Common myeloid progenitor, CD34-positive (primary cell): ENCODE measurements at regions not wholly inside any gene's neighbourhood (a gene's known extent, or its start where the extent isn't known, plus 50 kb on each side); places are given as distances from the start of the nearest gene placed in this dataset.

ENCODE experiments used
- CTCF ChIA-PET: fragments of 350-600 bp; sonication (Branson Sonifier 250); formaldehyde crosslinking; loops from one replicate; lab custom pipeline; 2021; ENCODE audit warnings: antibody characterized with exemption; lab: Charles Lee
- POLR2A ChIA-PET: fragments of 350-600 bp; sonication (Branson Sonifier 250); formaldehyde crosslinking; loops from one replicate; lab custom pipeline; 2021; ENCODE audit warnings: antibody characterized with exemption; lab: Charles Lee
- DNase-seq, 3 donors: peaks; one replicate each; pipeline versions ENCODE4 v3.0.0 to v3.0.0-alpha.2; 2013
- H3K27ac ChIP-seq, 2 experiments: 1 replicate in 1 of 2; 2 replicates in 1 of 2; pipeline ENCODE4 v1.7.0; 2013; ENCODE audit warnings: inconsistent platforms in 2 of 2, low read length in 2 of 2, mild to moderate bottlenecking in 2 of 2, low read depth in 1 of 2, moderate library complexity in 1 of 2; ENCODE audit not compliant: severe bottlenecking in 2 of 2, insufficient read depth in 1 of 2, poor library complexity in 1 of 2
- H3K27me3 ChIP-seq, 5 experiments: replicated peaks in 2 of 5; 1 replicate in 3 of 5; 2 replicates in 2 of 5; pipeline versions ENCODE4 v1.6.1 to v1.7.0; 2013; ENCODE audit warnings: low read length in 4 of 5, mild to moderate bottlenecking in 2 of 5, moderate library complexity in 2 of 5, inconsistent platforms in 1 of 5; ENCODE audit not compliant: insufficient read depth in 5 of 5, control insufficient read depth in 4 of 5
- H3K36me3 ChIP-seq, 4 experiments: 1 replicate in 2 of 4; 2 replicates in 2 of 4; pipeline versions ENCODE4 v1.6.1 to v1.7.0; 2013; ENCODE audit warnings: low read length in 3 of 4, control low read depth in 1 of 4, mild to moderate bottlenecking in 1 of 4; ENCODE audit not compliant: control insufficient read depth in 4 of 4, insufficient read depth in 4 of 4
- H3K4me1 ChIP-seq, 4 experiments: 1 replicate in 3 of 4; 2 replicates in 1 of 4; pipeline versions ENCODE4 v1.6.1 to v1.7.1; 2013; ENCODE audit warnings: low read length in 3 of 4, mild to moderate bottlenecking in 3 of 4, control low read depth in 1 of 4, inconsistent platforms in 1 of 4, moderate library complexity in 1 of 4; ENCODE audit not compliant: control insufficient read depth in 4 of 4, insufficient read depth in 4 of 4; ENCODE audit errors: control extremely low read depth in 1 of 4
- H3K4me3 ChIP-seq, 7 experiments: 1 replicate in 4 of 7; 2 replicates in 3 of 7; pipeline versions ENCODE4 v1.5.1 to v1.7.0; 2013; ENCODE audit warnings: mild to moderate bottlenecking in 7 of 7, low read length in 6 of 7, moderate library complexity in 6 of 7, inconsistent platforms in 2 of 7, low read depth in 2 of 7, control low read depth in 1 of 7; ENCODE audit not compliant: insufficient read depth in 4 of 7, control insufficient read depth in 1 of 7; ENCODE audit errors: extremely low read depth in 1 of 7
- H3K9me3 ChIP-seq, 5 experiments: 1 replicate in 4 of 5; 2 replicates in 1 of 5; pipeline versions ENCODE4 v1.6.1 to v1.7.1; 2013; ENCODE audit warnings: low read length in 4 of 5, mild to moderate bottlenecking in 2 of 5, inconsistent platforms in 1 of 5, low read depth in 1 of 5, moderate library complexity in 1 of 5; ENCODE audit not compliant: control insufficient read depth in 4 of 5, insufficient read depth in 2 of 5; ENCODE audit errors: control extremely low read depth in 1 of 5
- WGBS: methylation state at CpG from one replicate; pipeline ENCODE4 v1.1.5; 2013; ENCODE audit not compliant: insufficient coverage; 5-methylcytosine and 5-hydroxymethylcytosine counted together

GRCh38 chr2:46839045-46839444, 76.6 kb downstream of the MCFD2 start:
- H3K27ac ChIP-seq, result no peak overlapping the region
- 90% methylated on average over 2 of the region's 3 CpGs for WGBS
- H3K4me3 ChIP-seq, result no peak overlapping the region
- ChIA-PET POLR2A (interaction anchor here (0.7 kb wide), 1 partner anchor 506 kb away, joined by 5 read pairs; no protein-coding TSS in a partner anchor), CTCF (interaction anchor here (0.9 to 1.7 kb wide), 5 partner anchors 12 to 71 kb away, joined by 3 to 4 read pairs (median 4); no protein-coding TSS in a partner anchor)
- no peaks in the 10 kb centered on the region for H3K36me3 ChIP-seq
- no peak for DNase-seq
- H3K27me3 ChIP-seq, result no peaks in the 10 kb centered on the region
- H3K9me3 ChIP-seq, result no peaks in the 10 kb centered on the region
- peaks cover 0 to 34% (median 24%) of the 10 kb centered on the region in 4 experiments for H3K4me1 ChIP-seq

- H3K27ac ChIP-seq, result no peak overlapping the region
- no peaks in the 10 kb centered on the region for H3K36me3 ChIP-seq
- peak in 2 of 3 donors; percentile 39 to 58 for DNase-seq
- POLR2A ChIA-PET, result interaction anchor here (0.6 kb wide), 1 partner anchor 1081 kb away, joined by 4 read pairs; no protein-coding TSS in a partner anchor
- WGBS, result 71% methylated on average over 3 of the region's 5 CpGs
- no peak overlapping the region for H3K4me3 ChIP-seq
- no peaks in the 10 kb centered on the region for H3K9me3 ChIP-seq
- CTCF ChIA-PET, result interaction anchor here (0.6 to 1.8 kb wide), 7 partner anchors 15 to 193 kb away, joined by 3 to 7 read pairs (median 3); no protein-coding TSS in a partner anchor
- peaks cover 0 to 34% (median 24%) of the 10 kb centered on the region in 4 experiments for H3K4me1 ChIP-seq
- no peaks in the 10 kb centered on the region for H3K27me3 ChIP-seq
These were observed 77.9 kb downstream of the MCFD2 start for GRCh38 chr2:46837704-46838103.

- no peaks in the 10 kb centered on the region for H3K27me3 ChIP-seq
- POLR2A ChIA-PET, result no interaction called here
These were observed 78.5 kb downstream of the MCFD2 start for GRCh38 chr2:46837112-46837454.

GRCh38 chr2:46836295-46837111, 79.1 kb downstream of the MCFD2 start:
- CTCF ChIA-PET, result interaction anchor here (1.0 to 1.3 kb wide), 2 partner anchors 12 to 49 kb away, joined by 3 to 4 read pairs; no protein-coding TSS in a partner anchor
- Histone ChIP-seq H3K27me3 (no peaks in the 10 kb centered on the region), H3K4me1 (peaks cover 0 to 27% (median 20%) of the 10 kb centered on the region in 4 experiments), H3K9me3 (no peaks in the 10 kb centered on the region), H3K36me3 (no peaks in the 10 kb centered on the region), H3K27ac (no peak overlapping the region), H3K4me3 (no peak overlapping the region)
- POLR2A ChIA-PET, result no interaction called here
- 15% methylated on average over 9 of the region's 12 CpGs for WGBS
- DNase-seq, result peak in 2 of 3 donors; percentile 30 to 52

More at GRCh38 chr2:46837112-46837454, 78.5 kb downstream of the MCFD2 start:
- Histone ChIP-seq H3K4me3 (no peak overlapping the region), H3K4me1 (peaks cover 0 to 33% (median 24%) of the 10 kb centered on the region in 4 experiments), H3K36me3 (no peaks in the 10 kb centered on the region), H3K27ac (no peak overlapping the region), H3K9me3 (no peaks in the 10 kb centered on the region)
- CTCF ChIA-PET, result interaction anchor here (0.7 to 1.8 kb wide), 4 partner anchors 11 to 36 kb away, joined by 3 to 7 read pairs (median 3); no protein-coding TSS in a partner anchor
- DNase-seq, result no peak
- WGBS, result 96% methylated on average over 10 of the region's 10 CpGs

GRCh38 chr2:46835520-46835919, 80.1 kb downstream of the MCFD2 start:
- ChIA-PET POLR2A (no interaction called here), CTCF (interaction anchor here (1.3 kb wide), 1 partner anchor 50 kb away, joined by 4 read pairs; no protein-coding TSS in a partner anchor)
- Histone ChIP-seq H3K36me3 (no peaks in the 10 kb centered on the region), H3K27ac (no peak overlapping the region), H3K4me1 (peaks cover 0 to 25% (median 19%) of the 10 kb centered on the region in 4 experiments), H3K9me3 (no peaks in the 10 kb centered on the region), H3K27me3 (no peaks in the 10 kb centered on the region), H3K4me3 (no peak overlapping the region)
- no peak for DNase-seq
- WGBS, result 94% methylated on average over 3 of the region's 6 CpGs

- Histone ChIP-seq H3K27me3 (no peaks in the 10 kb centered on the region), H3K4me1 (peaks cover 4 to 30% (median 21%) of the 10 kb centered on the region in 4 experiments), H3K4me3 (no peak overlapping the region), H3K36me3 (no peaks in the 10 kb centered on the region), H3K9me3 (peaks cover 0 to 7% (median 0%) of the 10 kb centered on the region in 5 experiments), H3K27ac (no peak overlapping the region)
- WGBS, result no CpG with 5 or more reads among the region's 1 CpG
- no peak for DNase-seq
- POLR2A ChIA-PET, result no interaction called here
- CTCF ChIA-PET, result interaction anchor here (1.1 to 1.2 kb wide), 2 partner anchors 9 to 54 kb away, joined by 3 to 4 read pairs; no protein-coding TSS in a partner anchor
These were observed 83.1 kb downstream of the MCFD2 start for GRCh38 chr2:46832543-46832942.
